ENCODE measurements at regions not wholly inside any gene's neighbourhood (a gene's known extent, or its start where the extent isn't known, plus 50 kb on each side); places are given as distances from the start of the nearest gene placed in this dataset.

DNA sequence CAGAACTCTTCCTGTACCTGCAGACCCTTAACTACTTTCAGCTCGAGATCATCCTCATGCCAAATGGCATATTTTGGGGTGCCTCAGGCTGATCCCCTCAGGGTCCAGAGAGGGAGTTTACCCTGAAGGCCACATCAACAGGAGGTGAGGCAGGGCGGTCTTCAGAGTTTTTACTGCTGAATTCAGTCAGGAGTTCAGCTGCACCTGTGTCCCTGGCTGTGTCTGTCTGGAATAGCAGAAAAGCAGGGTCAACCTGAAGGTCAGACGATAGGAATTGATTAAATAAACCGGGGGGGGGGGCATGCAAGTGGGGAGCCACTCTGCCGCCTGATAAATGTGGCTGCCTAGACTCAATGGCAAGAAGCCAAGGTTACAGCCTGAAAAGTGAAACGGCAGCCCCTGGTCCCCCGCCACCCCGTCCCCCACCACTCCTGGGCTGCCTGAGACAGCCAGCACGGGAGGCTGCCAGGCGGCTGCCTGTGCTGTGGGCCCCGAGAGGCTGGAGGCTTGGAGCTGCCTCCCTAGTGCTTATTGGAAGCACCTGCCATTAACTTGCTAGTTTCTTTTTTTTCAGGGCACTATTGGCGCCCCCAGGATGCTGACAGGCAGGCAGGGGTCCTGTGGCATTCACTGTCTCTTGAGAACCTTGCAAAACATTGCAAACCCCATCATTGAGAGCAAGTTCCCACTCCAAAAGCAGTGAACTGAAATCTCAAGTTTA lies 182.7 kb upstream of the PPP1R26 start:
- TF ChIP-seq, protein P1, sequence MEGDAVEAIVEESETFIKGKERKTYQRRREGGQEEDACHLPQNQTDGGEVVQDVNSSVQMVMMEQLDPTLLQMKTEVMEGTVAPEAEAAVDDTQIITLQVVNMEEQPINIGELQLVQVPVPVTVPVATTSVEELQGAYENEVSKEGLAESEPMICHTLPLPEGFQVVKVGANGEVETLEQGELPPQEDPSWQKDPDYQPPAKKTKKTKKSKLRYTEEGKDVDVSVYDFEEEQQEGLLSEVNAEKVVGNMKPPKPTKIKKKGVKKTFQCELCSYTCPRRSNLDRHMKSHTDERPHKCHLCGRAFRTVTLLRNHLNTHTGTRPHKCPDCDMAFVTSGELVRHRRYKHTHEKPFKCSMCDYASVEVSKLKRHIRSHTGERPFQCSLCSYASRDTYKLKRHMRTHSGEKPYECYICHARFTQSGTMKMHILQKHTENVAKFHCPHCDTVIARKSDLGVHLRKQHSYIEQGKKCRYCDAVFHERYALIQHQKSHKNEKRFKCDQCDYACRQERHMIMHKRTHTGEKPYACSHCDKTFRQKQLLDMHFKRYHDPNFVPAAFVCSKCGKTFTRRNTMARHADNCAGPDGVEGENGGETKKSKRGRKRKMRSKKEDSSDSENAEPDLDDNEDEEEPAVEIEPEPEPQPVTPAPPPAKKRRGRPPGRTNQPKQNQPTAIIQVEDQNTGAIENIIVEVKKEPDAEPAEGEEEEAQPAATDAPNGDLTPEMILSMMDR (IDR thresholded peaks at IDR 0.05; ENCODE audit: insufficient read depth, low read depth, low read length), result no peak

DNA sequence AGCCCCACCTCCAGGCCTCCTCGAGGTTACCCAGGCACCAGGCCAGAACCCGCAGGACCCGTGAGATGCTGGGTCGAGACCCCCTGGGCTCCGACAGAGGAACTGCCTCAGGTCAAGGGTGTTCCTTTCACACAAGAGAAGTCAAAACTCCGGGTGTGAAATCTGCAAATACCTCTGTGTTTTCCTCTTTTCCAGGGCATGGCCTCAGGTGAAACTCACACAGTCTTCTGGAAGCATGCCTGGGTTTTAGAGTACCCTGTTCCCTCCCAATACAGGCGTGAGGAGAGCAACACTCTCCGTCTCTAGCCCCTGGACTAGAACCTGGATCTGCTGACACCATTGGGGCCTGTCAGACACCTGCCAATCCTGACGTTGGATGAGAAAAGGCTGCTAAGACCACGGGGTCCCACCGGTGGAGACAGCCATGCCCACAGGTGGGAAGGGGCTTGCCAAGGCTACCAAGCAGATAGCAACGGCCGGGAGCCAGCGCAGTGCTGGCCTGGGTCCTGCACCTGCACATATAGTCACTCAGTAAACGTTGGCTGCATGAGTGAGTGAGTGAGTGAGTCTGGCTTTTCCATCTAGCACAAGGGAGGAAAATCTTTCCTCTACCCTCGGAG lies 182.0 kb upstream of the PPP1R26 start:
- H3K4me3 ChIP-seq (ENCODE audit: low read depth, low read length), result no peak overlapping the region
- TF ChIP-seq, protein P1 (IDR thresholded peaks at IDR 0.05; ENCODE audit: insufficient read depth, low read depth, low read length), result no peak
- no peak for DNase-seq (ENCODE audit: low read depth)

More for the DNA sequence above, 182.7 kb upstream of the PPP1R26 start:
- DNase-seq (ENCODE audit: low read depth), result no peak
- H3K4me3 ChIP-seq (ENCODE audit: low read depth, low read length), result no peak overlapping the region

- DNase-seq (ENCODE audit: low read depth), result no peak
- no peak overlapping the region for H3K4me3 ChIP-seq (ENCODE audit: low read depth, low read length)
- TF ChIP-seq, protein P1 (IDR thresholded peaks at IDR 0.05; ENCODE audit: insufficient read depth, low read depth, low read length), result no peak
Measured at GRCh38 chr9:135299239-135299590, 180.4 kb upstream of the PPP1R26 start.

DNA sequence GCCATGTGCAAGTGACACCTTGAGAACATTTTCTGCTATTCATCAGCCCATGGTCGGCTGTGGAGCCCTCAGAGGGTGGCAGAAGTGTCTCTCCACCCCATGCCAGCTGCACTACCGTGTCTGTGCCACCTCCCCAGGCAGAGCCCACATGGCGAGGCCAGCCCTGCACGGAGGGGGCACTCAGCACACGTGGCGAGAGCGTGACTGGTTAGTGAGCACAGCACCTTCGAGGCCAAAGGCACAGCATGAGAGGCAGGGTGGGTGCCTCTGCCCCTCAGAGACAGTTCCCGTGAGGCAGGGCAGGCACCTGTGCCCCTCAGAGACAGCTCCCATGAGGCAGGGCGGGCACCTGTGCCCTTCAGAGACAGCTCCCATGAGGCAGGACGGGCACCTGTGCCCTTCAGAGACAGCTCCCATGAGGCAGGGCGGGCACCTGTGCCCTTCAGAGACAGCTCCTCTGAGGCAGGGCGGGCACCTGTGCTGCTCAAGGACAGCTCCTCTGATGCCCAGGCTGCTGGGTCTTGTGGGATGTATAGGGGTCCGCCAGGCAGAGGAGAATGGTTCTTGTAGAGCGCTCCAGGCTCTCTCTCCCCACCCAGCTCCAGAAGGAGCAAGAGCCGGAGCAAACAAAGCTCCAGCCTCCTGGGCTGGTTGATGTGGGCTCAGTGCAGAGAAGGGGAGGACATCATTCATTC lies 179.8 kb upstream of the PPP1R26 start:
- no peak overlapping the region for H3K4me3 ChIP-seq (ENCODE audit: low read depth, low read length)
- TF ChIP-seq, protein P1 (IDR thresholded peaks at IDR 0.05; ENCODE audit: insufficient read depth, low read depth, low read length), result no peak
- DNase-seq (ENCODE audit: low read depth), result no peak

- TF ChIP-seq, protein P1 (IDR thresholded peaks at IDR 0.05; ENCODE audit: insufficient read depth, low read depth, low read length), result no peak
- no peak overlapping the region for H3K4me3 ChIP-seq (ENCODE audit: low read depth, low read length)
- no peak for DNase-seq (ENCODE audit: low read depth)
Measured at GRCh38 chr9:135300346-135301141, 179.0 kb upstream of the PPP1R26 start.
